Activated CD4-positive, alpha-beta T cell treated with anti-CD3 and anti-CD28 coated beads, Interleukin-2, Interleukin-4, amounts not matched to agents 100 ng/mL and 50 ng/mL, durations not matched to agents 16 hours and 8 hours (primary cell): ENCODE measurements at regions not wholly inside any gene's neighbourhood (a gene's known extent, or its start where the extent isn't known, plus 50 kb on each side); places are given as distances from the start of the nearest gene placed in this dataset.
"Not testable (repeated sequence)": the region's sequence is repeated elsewhere in the genome, so short reads cannot be mapped to it uniquely, and the experiment has no call there.

Experiments
- DNase-seq: peaks from one replicate; pipeline ENCODE4 v3.0.0-alpha.2; 2020; ENCODE audit warnings: low spot score

GRCh38 chr2:239550357-239550756 is 149.5 kb upstream of the HDAC4 start:
- no peak for DNase-seq

DNA sequence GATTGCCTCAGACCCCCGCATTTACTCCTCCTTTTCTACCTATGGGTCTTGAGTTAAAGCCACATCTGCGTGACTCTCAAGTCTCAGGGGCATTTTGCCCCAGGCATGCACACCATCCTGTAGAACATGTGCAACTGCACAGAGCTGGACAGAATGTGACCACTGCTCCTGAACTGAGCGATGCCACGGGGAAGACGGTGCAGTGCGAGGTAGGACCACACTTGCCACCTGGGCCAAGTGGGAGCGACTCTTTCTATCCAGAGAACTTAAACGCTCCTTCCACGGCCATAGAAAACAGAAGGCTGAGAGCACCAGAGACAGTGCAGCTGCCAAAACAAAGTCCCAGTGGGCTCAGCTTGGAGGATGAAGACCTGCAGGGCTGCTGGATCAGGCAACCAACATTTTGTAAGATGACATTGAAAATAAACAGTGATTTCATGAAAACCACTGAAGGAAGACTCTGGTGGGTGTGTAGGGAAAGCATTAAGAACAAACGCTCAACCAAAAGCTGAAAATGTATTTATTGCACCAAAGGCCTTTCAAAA is 149.0 kb upstream of the HDAC4 start:
- no peak for DNase-seq

GRCh38 chr2:239548965-239549595 is 148.3 kb upstream of the HDAC4 start:
- no peak for DNase-seq

- peak; percentile 57 for DNase-seq
These were observed 147.6 kb upstream of the HDAC4 start for GRCh38 chr2:239548451-239548871.

DNA sequence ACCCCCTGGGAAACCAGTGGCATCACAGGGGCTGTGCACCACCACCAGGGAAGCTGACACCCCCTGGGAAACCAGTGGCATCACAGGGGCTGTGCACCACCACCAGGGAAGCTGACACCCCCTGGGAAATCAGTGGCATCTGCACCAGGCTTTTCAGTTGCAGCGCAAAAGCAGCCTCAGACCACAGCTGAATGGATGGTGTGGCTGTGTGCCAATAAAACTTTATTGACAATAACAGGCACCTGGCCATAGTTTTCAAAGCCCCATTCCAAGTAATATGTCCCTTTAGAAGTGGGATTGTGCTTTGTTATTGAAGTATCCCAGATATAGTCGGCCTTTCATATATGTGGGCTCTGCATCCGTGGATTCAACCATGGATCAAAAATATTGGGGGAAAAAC is 146.3 kb upstream of the HDAC4 start:
- not testable (repeated sequence) for DNase-seq

DNA sequence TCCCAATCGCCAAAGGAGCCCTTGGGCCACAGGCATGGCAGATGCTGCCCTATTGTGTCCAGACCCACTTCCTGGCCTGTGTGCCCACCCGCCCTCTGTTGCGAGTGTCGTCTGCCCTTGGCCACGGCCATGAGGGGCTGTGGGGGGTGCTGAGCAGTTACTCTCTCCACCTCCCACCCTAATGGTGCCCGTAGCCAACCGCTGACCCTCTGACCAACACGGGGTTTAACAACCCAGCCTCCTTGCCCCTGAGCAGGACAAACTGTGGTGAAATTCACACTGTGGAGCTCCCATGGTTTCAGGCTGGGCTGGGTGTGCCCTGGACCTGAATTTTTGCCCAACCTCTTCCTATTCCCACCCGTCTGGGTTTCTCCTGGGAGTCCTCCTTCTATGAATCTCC is 145.7 kb upstream of the HDAC4 start:
- DNase-seq: no peak

- no peak for DNase-seq
These were observed 145.0 kb upstream of the HDAC4 start for GRCh38 chr2:239545741-239546392.

GRCh38 chr2:239544918-239545465 is 144.2 kb upstream of the HDAC4 start:
- peak; percentile 27 for DNase-seq

GRCh38 chr2:239544143-239544917 is 143.5 kb upstream of the HDAC4 start:
- DNase-seq: no peak

DNA sequence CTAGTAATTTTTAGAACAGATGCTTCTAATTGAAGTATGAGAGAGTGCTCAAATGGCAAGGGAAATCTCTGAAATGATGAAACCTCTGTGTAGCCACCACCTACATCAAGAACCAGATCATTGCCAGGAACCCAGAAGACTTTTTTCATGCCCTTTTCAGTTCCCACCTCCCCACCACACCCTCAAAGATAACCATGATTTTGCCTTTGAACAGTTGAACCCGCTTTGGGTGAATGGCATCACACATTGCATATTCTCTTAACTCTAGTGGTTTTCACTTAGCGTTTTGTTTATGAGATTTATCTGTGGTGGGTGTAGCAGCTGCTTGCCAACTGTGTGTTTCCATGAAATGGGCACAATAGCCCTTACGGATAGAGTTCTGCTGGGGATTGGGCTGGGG is 142.9 kb upstream of the HDAC4 start:
- DNase-seq: no peak

- no peak for DNase-seq
These were observed 139.4 kb upstream of the HDAC4 start for GRCh38 chr2:239540174-239540573.

DNA sequence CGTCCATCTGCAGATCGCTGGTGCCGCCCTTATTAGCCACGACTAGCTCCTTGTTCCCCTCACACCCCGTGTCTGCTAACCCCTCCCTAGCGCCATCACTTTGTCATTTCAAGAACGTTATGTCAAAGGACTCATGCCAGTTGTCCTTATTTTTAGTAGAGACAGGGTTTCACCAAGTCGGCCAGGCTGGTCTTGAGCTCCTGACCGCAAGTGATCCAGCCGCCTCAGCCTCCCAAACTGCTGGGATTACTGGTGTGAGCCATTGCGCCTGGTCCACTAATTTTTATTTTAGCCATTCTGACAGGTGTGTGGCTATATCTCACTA is 138.9 kb upstream of the HDAC4 start:
- DNase-seq: no peak

GRCh38 chr2:239539083-239539775 is 138.4 kb upstream of the HDAC4 start:
- no peak for DNase-seq

DNA sequence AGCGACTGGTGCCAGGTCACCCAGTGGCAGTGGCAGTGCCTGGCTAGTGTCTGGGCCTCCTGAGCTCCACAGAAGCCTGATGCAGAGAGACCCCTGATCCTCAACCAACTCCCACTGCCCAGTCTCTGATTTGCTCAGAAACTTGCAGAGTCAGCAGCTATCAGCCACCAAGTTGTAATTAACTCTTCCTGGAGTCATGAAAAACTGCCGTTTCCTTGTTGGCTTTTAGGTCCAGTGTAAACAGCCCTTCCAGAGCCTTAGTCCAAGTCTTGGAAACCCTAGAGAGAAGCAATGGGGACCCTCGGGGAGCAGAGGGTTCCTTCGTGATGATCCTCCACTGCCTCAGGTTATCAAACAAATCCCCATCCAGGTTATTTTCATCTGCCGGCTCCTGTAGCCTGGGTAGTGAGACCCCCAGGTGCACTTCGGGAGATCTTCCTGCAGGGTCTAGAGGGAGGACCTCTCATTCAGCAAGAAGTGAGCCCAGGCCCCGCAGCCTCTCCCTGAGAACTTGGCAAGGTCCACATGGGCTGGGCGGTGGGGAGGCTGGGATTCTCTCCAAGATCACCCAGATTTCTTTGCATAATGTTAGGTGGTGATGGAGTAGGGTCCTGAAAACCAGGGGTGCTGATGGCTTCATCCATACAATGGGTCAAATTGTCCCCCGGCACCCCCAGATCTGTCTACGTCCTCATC is 137.7 kb upstream of the HDAC4 start:
- no peak for DNase-seq

GRCh38 chr2:239537633-239538356 is 137.0 kb upstream of the HDAC4 start:
- no peak for DNase-seq

DNA sequence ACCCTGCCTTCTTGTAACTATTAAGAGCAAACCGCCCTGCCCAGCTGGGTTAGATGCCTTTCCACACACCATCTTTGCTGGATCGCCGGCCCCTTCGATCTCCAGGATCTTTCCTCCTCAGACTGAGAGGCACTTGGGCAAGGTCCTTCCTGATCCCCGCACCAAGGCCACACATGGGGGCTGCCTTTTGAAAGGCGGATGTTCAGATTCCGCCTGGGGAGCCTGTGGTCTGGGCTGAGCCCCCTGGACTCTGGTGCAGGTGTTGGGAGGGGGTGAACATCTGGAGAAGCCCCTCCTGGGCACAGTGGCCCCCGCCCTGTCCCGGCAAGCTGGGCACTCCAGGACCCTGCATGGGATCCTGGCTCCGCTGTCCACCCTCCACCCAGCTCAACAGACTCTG is 135.4 kb upstream of the HDAC4 start:
- no peak for DNase-seq

DNA sequence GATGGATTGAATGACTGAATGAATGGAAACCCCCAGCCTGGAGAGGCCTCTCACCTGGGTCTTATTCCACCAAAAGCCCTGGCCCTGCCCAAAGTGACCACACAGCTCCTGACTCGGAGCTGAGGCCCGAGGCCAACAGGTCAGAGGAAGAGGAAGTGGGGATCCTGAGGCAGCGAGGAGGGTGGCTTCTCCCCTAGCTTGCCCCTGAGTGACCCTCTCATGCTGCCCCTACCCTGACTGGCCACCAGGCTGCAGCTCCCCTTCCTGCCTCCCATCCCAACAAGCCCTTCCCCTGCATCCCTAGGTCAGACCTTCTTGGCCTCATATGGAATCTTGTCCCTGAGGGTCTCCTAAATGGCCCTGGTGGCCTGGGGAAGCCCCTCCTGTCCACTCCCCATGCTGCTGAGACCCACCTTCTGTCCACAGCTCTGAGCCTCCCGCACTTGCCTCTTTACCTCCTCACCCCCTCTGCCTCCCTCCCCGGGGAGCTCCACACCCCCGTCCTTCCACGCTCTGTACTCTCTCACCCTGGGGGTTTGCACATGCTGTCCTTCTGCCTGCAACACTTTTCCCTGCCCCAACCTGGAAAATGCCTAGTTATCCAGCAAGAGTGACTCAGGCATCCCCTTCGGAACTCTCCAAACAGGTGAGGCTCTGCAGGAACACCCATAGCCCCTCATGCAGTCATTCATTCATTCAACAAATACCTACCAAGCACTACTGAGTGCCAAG is 134.8 kb upstream of the HDAC4 start:
- DNase-seq: no peak

DNA sequence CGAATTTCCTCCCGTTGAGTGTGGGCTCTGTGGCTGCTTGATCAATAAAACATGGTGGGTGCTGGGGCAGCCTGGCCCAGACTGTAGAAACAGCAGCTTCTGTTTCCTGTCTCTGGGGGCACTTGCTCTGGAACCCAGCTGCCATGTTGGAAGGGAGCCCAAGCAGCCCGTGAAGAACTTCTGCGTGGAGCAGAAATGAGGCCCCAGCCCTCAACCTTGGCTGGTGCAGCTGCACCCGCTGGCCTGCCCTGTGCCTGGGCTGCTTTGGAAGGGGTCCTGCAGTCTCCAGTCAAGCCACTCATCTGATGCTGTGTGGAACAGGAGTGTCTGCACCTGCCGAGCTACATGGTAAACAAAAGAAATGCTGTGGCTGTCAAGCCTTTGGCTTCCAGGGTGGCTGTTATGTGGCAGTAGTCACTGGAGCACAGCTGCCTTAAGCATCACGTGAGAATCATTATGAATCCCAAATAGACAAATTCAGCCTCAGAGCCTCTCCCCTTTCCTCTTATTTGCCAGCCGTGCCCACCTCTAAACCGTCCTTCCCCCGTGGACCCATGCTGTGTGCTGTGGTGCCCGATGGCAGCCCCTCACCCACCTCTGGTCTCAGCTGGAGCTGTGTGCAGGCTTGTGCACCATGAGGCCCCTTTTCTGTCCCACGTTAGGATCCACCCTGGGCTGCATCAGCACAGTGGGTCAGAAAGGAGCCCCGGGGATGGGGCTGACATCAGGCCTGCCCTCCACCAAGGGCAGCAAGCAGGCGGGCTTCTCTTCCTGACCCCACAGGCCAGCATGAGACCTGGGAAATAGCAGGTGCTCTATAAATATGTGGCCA is 134.0 kb upstream of the HDAC4 start:
- DNase-seq: no peak

GRCh38 chr2:239533569-239534316 is 132.9 kb upstream of the HDAC4 start:
- DNase-seq: no peak
